Islet precursor cell (in vitro differentiated cells): ENCODE measurements at regions not wholly inside any gene's neighbourhood (a gene's known extent, or its start where the extent isn't known, plus 50 kb on each side); places are given as distances from the start of the nearest gene placed in this dataset.
"Not testable (repeated sequence)": the region's sequence is repeated elsewhere in the genome, so short reads cannot be mapped to it uniquely, and the experiment has no call there.

Experiments used
- DNase-seq: peaks from one replicate; pipeline ENCODE4 v3.0.0-alpha.2; 2018

DNA sequence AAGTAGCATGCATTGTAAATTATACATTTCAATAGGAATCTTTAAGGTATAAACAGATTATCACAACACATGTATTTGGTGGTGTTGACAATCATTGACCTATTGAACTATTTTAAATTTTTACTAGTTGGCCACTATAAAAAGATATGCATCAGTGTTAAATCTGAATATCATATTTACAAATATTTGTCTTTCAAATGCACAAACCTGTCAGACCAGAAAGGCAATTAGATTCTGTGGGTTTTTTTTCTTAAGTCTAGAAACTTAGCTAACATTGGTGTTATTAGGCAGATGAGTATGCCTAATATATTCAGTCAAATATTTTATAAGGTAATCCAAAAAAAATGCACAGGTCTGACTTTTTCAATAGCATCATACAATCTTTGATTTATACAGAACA, 241.4 kb upstream of the DGKB start:
- no peak for DNase-seq

- DNase-seq = no peak
These were observed 240.6 kb upstream of the DGKB start for GRCh38 chr7:15143121-15143520.

DNA sequence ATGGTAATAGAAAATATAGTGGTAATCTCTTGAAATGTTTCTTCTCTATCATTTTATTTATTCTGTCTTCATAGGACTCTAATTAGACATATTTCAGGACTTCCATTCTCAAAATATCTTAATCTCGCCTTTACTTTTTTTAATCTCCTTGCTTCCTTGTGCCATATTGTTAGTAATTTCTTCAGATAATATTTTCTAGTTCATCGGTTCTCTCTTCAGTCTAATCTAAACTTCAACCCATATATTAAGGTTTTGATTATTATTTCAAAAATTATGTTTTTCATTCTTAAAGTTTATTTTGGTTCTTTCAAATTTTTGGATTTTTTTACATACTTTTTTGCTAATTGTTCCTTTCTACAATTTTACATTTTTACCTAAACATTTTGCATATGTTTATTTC, 237.9 kb upstream of the DGKB start:
- DNase-seq = no peak

GRCh38 chr7:15131661-15132060, 229.1 kb upstream of the DGKB start:
- DNase-seq = no peak

DNA sequence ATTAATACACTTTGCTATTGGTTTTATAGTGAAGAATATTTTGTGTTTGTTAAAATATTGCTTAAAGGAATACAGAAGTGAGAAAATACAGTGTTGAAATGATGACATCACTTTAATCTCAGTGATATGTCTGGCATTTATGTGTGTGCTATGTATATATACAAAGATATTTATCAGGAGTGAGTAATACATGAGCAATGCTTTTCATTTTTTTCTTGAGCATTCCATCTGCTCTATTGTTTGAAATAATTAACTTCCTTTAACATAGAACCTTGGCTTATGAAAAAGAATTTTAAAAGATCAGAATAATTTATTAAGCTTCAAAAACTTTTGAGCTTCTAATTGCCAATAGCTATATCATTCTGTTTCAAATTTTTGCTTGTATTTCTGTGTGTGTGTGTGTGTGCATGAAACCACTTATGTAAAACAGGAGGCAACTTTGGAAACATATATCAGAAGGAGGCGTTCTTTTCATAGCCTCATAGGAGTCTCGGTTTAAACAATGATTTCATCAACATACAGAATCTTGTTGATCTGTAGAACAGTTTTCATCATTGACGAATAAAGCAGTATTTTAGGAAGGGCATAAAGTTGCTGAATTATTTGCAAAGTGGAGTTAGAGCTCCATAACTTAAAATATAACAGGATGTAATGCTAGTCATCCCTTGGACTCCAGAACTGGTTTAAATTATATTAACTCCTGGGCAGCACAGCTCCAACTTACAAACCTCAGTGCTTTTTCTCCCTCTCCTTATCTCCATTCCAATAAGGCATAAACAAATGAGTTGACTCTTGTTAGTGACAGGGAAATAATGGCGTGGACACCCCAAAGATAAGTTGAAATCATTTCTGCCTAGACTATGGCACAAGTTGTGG, 228.4 kb upstream of the DGKB start:
- DNase-seq = no peak

DNA sequence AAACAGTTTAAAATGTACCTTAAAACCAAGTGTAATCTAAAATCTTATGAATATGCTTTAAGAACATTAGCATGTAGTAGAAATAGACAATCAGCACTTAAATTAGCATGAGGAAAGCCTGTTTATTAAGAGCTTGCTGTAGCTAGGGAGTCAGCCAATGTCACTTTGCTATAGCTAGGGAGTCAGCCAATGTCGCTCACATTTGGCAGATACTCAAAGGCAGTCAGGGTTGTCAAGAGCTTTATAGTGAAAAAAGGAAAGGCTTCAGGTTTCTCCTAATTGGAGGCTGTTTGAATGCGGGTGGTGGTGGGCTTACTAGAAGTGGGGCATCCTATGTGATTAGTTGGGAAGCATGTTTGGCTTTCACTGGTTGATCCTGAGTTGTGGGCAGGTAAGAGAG, 226.2 kb upstream of the DGKB start:
- DNase-seq = no peak

- not testable (repeated sequence) for DNase-seq
These were observed 224.1 kb upstream of the DGKB start for GRCh38 chr7:15126653-15127052.

DNA sequence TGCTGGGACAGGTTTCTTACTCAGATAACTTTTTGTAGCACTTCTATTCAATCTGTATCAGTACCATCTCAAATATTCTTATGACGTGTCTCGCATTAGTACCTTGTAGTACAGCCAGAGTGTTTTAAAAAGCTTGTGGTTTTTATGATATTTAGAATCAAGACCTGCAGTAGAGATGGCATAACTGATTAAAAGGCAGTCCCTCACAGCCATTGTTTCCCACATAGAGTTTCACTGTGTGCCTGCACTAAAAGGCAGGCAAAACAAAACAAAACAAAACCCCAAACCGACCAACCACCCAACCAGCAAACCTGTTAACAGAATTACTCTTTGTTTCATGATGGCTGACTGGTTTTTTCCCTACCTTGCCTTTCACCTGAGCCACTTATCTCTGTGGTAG, 221.3 kb upstream of the DGKB start:
- peak; percentile 55 for DNase-seq

DNA sequence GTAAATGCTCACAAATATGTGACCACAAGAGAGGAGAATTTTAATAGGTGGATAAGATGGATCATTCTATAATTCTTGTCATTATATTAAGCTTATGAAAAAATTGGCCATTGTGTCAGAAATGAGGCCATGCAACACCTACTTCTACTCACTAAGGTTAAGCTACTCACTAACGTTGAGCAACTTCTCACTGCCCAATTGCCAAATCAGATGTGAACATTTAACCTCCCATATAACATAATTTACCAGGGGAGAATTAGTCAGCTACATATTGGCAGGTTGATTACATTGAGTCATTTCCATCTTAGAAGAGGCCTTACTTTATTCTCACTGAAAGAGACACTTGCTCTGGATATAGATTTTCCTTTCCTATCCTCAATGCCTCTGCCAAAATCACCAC, 211.2 kb upstream of the DGKB start:
- DNase-seq = no peak

- no peak for DNase-seq
These were observed 203.2 kb upstream of the DGKB start for GRCh38 chr7:15105711-15106110.

GRCh38 chr7:15104411-15105092, 202.0 kb upstream of the DGKB start:
- peak; percentile 64 for DNase-seq

DNA sequence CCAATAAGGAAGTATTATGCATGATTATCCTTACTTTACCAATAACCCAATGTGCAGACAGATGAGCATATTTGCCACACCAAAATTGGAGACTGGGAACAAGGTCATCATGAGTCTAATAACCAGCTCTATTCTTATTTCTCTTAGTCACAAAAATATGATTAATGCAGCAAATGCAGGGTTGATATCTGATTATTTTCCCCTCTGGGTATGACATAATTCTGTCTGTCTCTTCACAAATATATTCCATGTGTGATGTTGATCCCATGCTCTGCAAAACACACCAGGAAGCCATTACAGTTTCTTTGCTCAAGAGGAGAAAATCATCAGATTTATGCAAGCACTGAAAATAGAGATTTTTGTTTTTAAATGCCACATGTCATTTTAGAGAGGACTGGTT, 196.5 kb upstream of the DGKB start:
- DNase-seq = no peak

DNA sequence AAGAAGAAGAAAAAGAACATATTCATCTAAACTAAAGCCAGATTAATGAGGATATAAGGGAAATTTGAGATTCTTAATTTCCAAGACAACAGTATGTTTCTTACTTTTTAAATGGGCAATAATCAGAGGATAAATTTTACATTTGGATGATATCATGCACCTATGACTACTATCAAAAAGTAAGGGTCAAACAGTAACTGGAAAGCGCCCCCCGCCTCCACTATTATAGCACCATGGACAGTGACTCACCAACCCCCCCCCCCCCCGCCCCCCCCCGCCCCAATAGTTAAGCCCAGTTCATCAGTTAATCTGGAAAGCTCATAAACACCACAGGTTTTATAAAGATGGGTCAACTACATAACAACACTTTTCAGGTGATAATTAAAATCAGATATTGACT, 194.3 kb upstream of the DGKB start:
- DNase-seq = no peak

GRCh38 chr7:15094989-15095388, 192.4 kb upstream of the DGKB start:
- no peak for DNase-seq

DNA sequence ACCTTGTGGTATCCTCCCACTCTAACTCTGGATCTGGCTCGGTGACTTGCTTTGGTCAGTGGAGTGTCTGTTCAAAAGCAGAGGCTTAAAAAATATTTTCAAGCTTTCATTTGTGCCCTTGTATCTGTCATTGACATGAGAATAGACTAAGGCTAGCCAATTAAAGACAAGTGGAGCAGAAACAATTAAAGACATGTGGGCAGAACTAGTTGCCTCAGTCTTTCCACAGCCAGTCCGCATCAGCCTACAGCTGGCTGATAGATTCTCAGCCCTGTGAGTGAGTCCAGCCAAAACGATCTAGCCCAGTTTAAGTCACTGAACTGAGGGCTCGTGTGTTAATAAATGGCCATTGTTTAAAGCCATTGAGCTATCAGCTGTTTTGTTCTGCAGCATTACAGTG, 185.2 kb upstream of the DGKB start:
- DNase-seq = no peak

GRCh38 chr7:15086862-15087261, 184.3 kb upstream of the DGKB start:
- no peak for DNase-seq

- DNase-seq = no peak
These were observed 183.6 kb upstream of the DGKB start for GRCh38 chr7:15086131-15086611.

- DNase-seq = no peak
These were observed 182.8 kb upstream of the DGKB start for GRCh38 chr7:15085366-15085765.

GRCh38 chr7:15084368-15084767, 181.8 kb upstream of the DGKB start:
- DNase-seq = no peak

GRCh38 chr7:15081891-15082290, 179.3 kb upstream of the DGKB start:
- DNase-seq = no peak

- DNase-seq = no peak
These were observed 170.8 kb upstream of the DGKB start for GRCh38 chr7:15073301-15073700.

DNA sequence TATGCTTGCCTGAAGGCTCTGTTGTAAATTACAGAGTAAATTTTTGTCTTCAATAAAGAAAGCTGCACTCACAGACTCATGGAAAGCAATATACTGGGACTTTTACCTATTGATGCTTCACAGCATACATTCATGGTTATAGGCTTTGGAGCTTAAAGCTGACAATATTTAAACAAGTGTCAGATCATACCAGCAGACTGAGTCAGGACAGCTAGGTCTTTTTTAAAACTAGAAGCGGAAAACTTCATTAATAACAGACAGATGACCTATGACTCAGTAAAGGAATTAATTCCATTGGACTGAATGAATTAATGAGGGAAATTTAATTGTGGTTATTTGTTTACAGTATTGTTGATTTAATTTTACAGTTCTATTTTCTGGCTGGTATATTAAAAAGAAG, 165.8 kb upstream of the DGKB start:
- no peak for DNase-seq

- no peak for DNase-seq
These were observed 154.7 kb upstream of the DGKB start for GRCh38 chr7:15057272-15057671.

- not testable (repeated sequence) for DNase-seq
These were observed 151.8 kb upstream of the DGKB start for GRCh38 chr7:15054304-15054703.
